ENCODE measurements at regions not wholly inside any gene's neighbourhood (a gene's known extent, or its start where the extent isn't known, plus 50 kb on each side); places are given as distances from the start of the nearest gene placed in this dataset.

GRCh38 chr22:49582181-49582580, 245.5 kb downstream of the BRD1 start:
- peak in 1 of 2 donors; percentile 38 for DNase-seq
- no peaks in the 10 kb centered on the region for H3K36me3 ChIP-seq
- TF ChIP-seq POLR2AphosphoS5 (IDR thresholded peaks at IDR 0.05) (no peak), CTCF (IDR thresholded peaks at IDR 0.05) (no peak), POLR2A (IDR thresholded peaks at IDR 0.05) (no peak), EP300 (IDR thresholded peaks at IDR 0.05) (no peak)
- peaks cover 6 to 19% (median 14%) of the 10 kb centered on the region in 4 donors for H3K9me3 ChIP-seq
- WGBS, 5 donors, result 75 to 80% (median 79%) methylated on average over 4 of the region's 4 CpGs
- H3K4me3 ChIP-seq, result no peak overlapping the region
- no peaks in the 10 kb centered on the region for H3K4me1 ChIP-seq
- no peak overlapping the region for H3K27ac ChIP-seq
- H3K27me3 ChIP-seq, result no peaks in the 10 kb centered on the region
- intact Hi-C loops (cut with DNase I; ENCODE audit: low total_unique reads), result no loop called here

GRCh38 chr22:49580024-49580423, 247.6 kb downstream of the BRD1 start:
- TF ChIP-seq CTCF (IDR thresholded peaks at IDR 0.05) (no peak), EP300 (IDR thresholded peaks at IDR 0.05) (no peak), POLR2A (IDR thresholded peaks at IDR 0.05) (no peak), POLR2AphosphoS5 (IDR thresholded peaks at IDR 0.05) (no peak)

GRCh38 chr22:49577168-49578060, 250.3 kb downstream of the BRD1 start:
- Histone ChIP-seq H3K4me3 (no peak overlapping the region), H3K27ac (no peak overlapping the region), H3K36me3 (no peaks in the 10 kb centered on the region), H3K9me3 (peaks cover 6 to 19% (median 14%) of the 10 kb centered on the region in 4 donors), H3K4me1 (no peaks in the 10 kb centered on the region), H3K27me3 (no peaks in the 10 kb centered on the region)
- intact Hi-C loops (cut with DNase I; ENCODE audit: low total_unique reads), result no loop called here
- WGBS, 5 donors, result 79 to 85% (median 80%) methylated on average over 22 to 23 of the region's 23 CpGs
- TF ChIP-seq CTCF (IDR thresholded peaks at IDR 0.05), result no peak
- TF ChIP-seq EP300 (IDR thresholded peaks at IDR 0.05), result no peak
- no peak for TF ChIP-seq POLR2AphosphoS5 (IDR thresholded peaks at IDR 0.05)
- no peak for TF ChIP-seq POLR2A (IDR thresholded peaks at IDR 0.05)
- peak in 1 of 2 donors; percentile 22 for DNase-seq

More at GRCh38 chr22:49580024-49580423, 247.6 kb downstream of the BRD1 start:
- no peaks in the 10 kb centered on the region for H3K4me1 ChIP-seq
- DNase-seq, result no peak
- H3K27ac ChIP-seq, result no peak overlapping the region
- no peak overlapping the region for H3K4me3 ChIP-seq
- 62 to 88% (median 62%) methylated on average over 3 of the region's 3 CpGs for WGBS, 5 donors
- no peaks in the 10 kb centered on the region for H3K36me3 ChIP-seq
- H3K9me3 ChIP-seq, result peaks cover 6 to 19% (median 14%) of the 10 kb centered on the region in 4 donors
- intact Hi-C loops (cut with DNase I; ENCODE audit: low total_unique reads), result no loop called here
- H3K27me3 ChIP-seq, result no peaks in the 10 kb centered on the region

- Histone ChIP-seq H3K4me3 (no peak overlapping the region), H3K36me3 (no peaks in the 10 kb centered on the region), H3K27me3 (no peaks in the 10 kb centered on the region), H3K4me1 (no peaks in the 10 kb centered on the region), H3K9me3 (peaks cover 6 to 19% (median 14%) of the 10 kb centered on the region in 4 donors), H3K27ac (no peak overlapping the region)
- TF ChIP-seq CTCF (IDR thresholded peaks at IDR 0.05), result no peak
- no peak for TF ChIP-seq POLR2A (IDR thresholded peaks at IDR 0.05)
- TF ChIP-seq EP300 (IDR thresholded peaks at IDR 0.05), result no peak
- TF ChIP-seq POLR2AphosphoS5 (IDR thresholded peaks at IDR 0.05), result no peak
- DNase-seq, result peak in 1 of 2 donors; percentile 23
- intact Hi-C loops (cut with DNase I; ENCODE audit: low total_unique reads), result no loop called here
- 74 to 83% (median 78%) methylated on average over 29 to 36 of the region's 36 CpGs for WGBS, 5 donors
Observed at GRCh38 chr22:49576241-49577141, 251.2 kb downstream of the BRD1 start.
